ENCODE measurements at regions not wholly inside any gene's neighbourhood (a gene's known extent, or its start where the extent isn't known, plus 50 kb on each side); places are given as distances from the start of the nearest gene placed in this dataset.

GRCh38 chr17:72485596-72485995 lies 364.8 kb downstream of the SOX9 start:
- DNase-seq (ENCODE audit: extremely low read depth, low read depth): no peak
- TF ChIP-seq CTCF (IDR thresholded peaks at IDR 0.05; ENCODE audit: low read depth, low read length, missing control alignments): no peak
- no peak overlapping the region for H3K4me3 ChIP-seq (replicated peaks; ENCODE audit: low read depth, low read length)

- no peak overlapping the region for H3K4me3 ChIP-seq (replicated peaks; ENCODE audit: low read depth, low read length)
- no peak for TF ChIP-seq CTCF (IDR thresholded peaks at IDR 0.05; ENCODE audit: low read depth, low read length, missing control alignments)
- no peak for DNase-seq (ENCODE audit: extremely low read depth, low read depth)
Measured at GRCh38 chr17:72486806-72487205, 366.0 kb downstream of the SOX9 start.

- no peak for TF ChIP-seq CTCF (IDR thresholded peaks at IDR 0.05; ENCODE audit: low read depth, low read length, missing control alignments)
- no peak for DNase-seq (ENCODE audit: extremely low read depth, low read depth)
- H3K4me3 ChIP-seq (replicated peaks; ENCODE audit: low read depth, low read length): no peak overlapping the region
Measured at GRCh38 chr17:72487731-72488494, 367.1 kb downstream of the SOX9 start.

- DNase-seq (ENCODE audit: extremely low read depth, low read depth): no peak
- no peak for TF ChIP-seq CTCF (IDR thresholded peaks at IDR 0.05; ENCODE audit: low read depth, low read length, missing control alignments)
Measured at GRCh38 chr17:72488555-72489271, 367.9 kb downstream of the SOX9 start.

GRCh38 chr17:72489272-72489641 lies 368.4 kb downstream of the SOX9 start:
- no peak for TF ChIP-seq CTCF (IDR thresholded peaks at IDR 0.05; ENCODE audit: low read depth, low read length, missing control alignments)
- no peak for DNase-seq (ENCODE audit: extremely low read depth, low read depth)

More at GRCh38 chr17:72488555-72489271, 367.9 kb downstream of the SOX9 start:
- no peak overlapping the region for H3K4me3 ChIP-seq (replicated peaks; ENCODE audit: low read depth, low read length)

GRCh38 chr17:72491102-72491501 lies 370.3 kb downstream of the SOX9 start:
- TF ChIP-seq CTCF (IDR thresholded peaks at IDR 0.05; ENCODE audit: low read depth, low read length, missing control alignments): no peak
- no peak for DNase-seq (ENCODE audit: extremely low read depth, low read depth)

More at GRCh38 chr17:72489272-72489641, 368.4 kb downstream of the SOX9 start:
- H3K4me3 ChIP-seq (replicated peaks; ENCODE audit: low read depth, low read length): no peak overlapping the region

More at GRCh38 chr17:72491102-72491501, 370.3 kb downstream of the SOX9 start:
- H3K4me3 ChIP-seq (replicated peaks; ENCODE audit: low read depth, low read length): no peak overlapping the region

All from HFF-Myc (cell line).